ENCODE measurements at regions not wholly inside any gene's neighbourhood (a gene's known extent, or its start where the extent isn't known, plus 50 kb on each side); places are given as distances from the start of the nearest gene placed in this dataset.
"Not testable (repeated sequence)": the region's sequence is repeated elsewhere in the genome, so short reads cannot be mapped to it uniquely, and the experiment has no call there.

GRCh38 chr10:29378106-29378505 is 89.2 kb downstream of the LYZL1 start:
- CTCF ChIA-PET: interaction anchor here (0.6 to 3.7 kb wide), 11 partner anchors 8 to 750 kb away, joined by 3 to 23 read pairs (median 4); no protein-coding TSS in a partner anchor
- Histone ChIP-seq H3K9me3 (0 out of 3 replicates have a peak, but pooled peaks cover under 1% of the 10 kb centered on the region), H3K4me3 (no peak overlapping the region), H3K4me1 (no peaks in the 10 kb centered on the region), H3K4me2 (no peak overlapping the region), H3K27ac (no peak overlapping the region)
- no peak for DNase-seq (ENCODE audit: low read depth in 1 of 2, low spot score in 1 of 2)
- POLR2A ChIA-PET: no interaction called here
- TF ChIP-seq RAD21 (conservative IDR thresholded peaks at IDR 0.05 in 1 of 2, IDR thresholded peaks at IDR 0.05 in 1 of 2) (no peak), JUNB (IDR thresholded peaks at IDR 0.05) (no peak), NPAS2 (CRISPR knock-in tag; IDR thresholded peaks at IDR 0.05; ENCODE audit: borderline replicate concordance) (no peak), EP300 (IDR thresholded peaks at IDR 0.05) (no peak), CEBPB (IDR thresholded peaks at IDR 0.05) (no peak), CBX8 (IDR thresholded peaks at IDR 0.05) (no peak), MYC (IDR thresholded peaks at IDR 0.05; ENCODE audit: borderline replicate concordance, low read length) (no peak), EHF (CRISPR knock-in tag; IDR thresholded peaks at IDR 0.05) (no peak), HMGXB4 (CRISPR knock-in tag; IDR thresholded peaks at IDR 0.05; ENCODE audit: borderline replicate concordance) (no peak), ZNF302 (CRISPR knock-in tag; IDR thresholded peaks at IDR 0.05) (no peak), KDM1A (IDR thresholded peaks at IDR 0.05; ENCODE audit: low read depth) (no peak)
- TF ChIP-seq, protein P1, sequence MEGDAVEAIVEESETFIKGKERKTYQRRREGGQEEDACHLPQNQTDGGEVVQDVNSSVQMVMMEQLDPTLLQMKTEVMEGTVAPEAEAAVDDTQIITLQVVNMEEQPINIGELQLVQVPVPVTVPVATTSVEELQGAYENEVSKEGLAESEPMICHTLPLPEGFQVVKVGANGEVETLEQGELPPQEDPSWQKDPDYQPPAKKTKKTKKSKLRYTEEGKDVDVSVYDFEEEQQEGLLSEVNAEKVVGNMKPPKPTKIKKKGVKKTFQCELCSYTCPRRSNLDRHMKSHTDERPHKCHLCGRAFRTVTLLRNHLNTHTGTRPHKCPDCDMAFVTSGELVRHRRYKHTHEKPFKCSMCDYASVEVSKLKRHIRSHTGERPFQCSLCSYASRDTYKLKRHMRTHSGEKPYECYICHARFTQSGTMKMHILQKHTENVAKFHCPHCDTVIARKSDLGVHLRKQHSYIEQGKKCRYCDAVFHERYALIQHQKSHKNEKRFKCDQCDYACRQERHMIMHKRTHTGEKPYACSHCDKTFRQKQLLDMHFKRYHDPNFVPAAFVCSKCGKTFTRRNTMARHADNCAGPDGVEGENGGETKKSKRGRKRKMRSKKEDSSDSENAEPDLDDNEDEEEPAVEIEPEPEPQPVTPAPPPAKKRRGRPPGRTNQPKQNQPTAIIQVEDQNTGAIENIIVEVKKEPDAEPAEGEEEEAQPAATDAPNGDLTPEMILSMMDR (IDR thresholded peaks at IDR 0.05): no peak
- peak; percentile 80 for FAIRE-seq
- ATAC-seq: no peak
- WGBS (ENCODE audit: missing lambda C conversion rate): 82% methylated on average over 7 of the region's 7 CpGs

DNA sequence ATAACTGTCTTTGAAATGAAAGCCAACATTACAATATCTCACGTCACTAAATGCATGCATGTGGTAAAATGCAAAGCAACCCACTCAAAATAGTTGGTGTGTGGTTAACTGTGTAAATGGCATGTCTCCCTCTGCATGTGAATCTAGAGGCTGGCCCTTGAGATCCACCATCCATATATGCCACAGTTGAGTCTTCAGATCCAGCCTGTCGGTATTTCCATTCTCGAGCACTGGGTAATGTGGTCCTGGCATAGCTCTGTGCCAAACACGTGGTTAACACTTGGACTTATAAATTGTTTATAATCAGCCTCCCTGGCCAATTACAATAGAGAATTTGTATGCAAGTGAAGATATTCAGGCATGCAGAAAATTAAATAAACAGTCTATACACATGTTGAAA is 90.3 kb downstream of the LYZL1 start:
- no peak for FAIRE-seq
- no peak for ATAC-seq
- TF ChIP-seq RARB (CRISPR knock-in tag; IDR thresholded peaks at IDR 0.05) (no peak), ZSCAN20 (CRISPR knock-in tag; IDR thresholded peaks at IDR 0.05) (no peak), REST (IDR thresholded peaks at IDR 0.05) (no peak), BCL3 (IDR thresholded peaks at IDR 0.05) (no peak), JUN (IDR thresholded peaks at IDR 0.05) (no peak), CHD2 (IDR thresholded peaks at IDR 0.05; ENCODE audit: low read length, partially characterized antibody) (no peak), POLR2AphosphoS2 (conservative IDR thresholded peaks at IDR 0.05; ENCODE audit: low read length) (no peak)
- ChIA-PET CTCF (interaction anchor here (1.0 to 2.2 kb wide), 3 partner anchors 11 to 716 kb away, joined by 4 to 5 read pairs (median 5); no protein-coding TSS in a partner anchor), POLR2A (no interaction called here)
- H3K4me1 ChIP-seq: no peaks in the 10 kb centered on the region
- DNase-seq (ENCODE audit: low read depth in 1 of 2, low spot score in 1 of 2): no peak
- 0 out of 3 replicates have a peak, but pooled peaks cover 2% of the 10 kb centered on the region for H3K9me3 ChIP-seq
- WGBS (ENCODE audit: missing lambda C conversion rate): 66% methylated on average over 4 of the region's 4 CpGs
- no peak overlapping the region for H3K4me2 ChIP-seq
- no peak overlapping the region for H3K4me3 ChIP-seq
- no peak overlapping the region for H3K27ac ChIP-seq

DNA sequence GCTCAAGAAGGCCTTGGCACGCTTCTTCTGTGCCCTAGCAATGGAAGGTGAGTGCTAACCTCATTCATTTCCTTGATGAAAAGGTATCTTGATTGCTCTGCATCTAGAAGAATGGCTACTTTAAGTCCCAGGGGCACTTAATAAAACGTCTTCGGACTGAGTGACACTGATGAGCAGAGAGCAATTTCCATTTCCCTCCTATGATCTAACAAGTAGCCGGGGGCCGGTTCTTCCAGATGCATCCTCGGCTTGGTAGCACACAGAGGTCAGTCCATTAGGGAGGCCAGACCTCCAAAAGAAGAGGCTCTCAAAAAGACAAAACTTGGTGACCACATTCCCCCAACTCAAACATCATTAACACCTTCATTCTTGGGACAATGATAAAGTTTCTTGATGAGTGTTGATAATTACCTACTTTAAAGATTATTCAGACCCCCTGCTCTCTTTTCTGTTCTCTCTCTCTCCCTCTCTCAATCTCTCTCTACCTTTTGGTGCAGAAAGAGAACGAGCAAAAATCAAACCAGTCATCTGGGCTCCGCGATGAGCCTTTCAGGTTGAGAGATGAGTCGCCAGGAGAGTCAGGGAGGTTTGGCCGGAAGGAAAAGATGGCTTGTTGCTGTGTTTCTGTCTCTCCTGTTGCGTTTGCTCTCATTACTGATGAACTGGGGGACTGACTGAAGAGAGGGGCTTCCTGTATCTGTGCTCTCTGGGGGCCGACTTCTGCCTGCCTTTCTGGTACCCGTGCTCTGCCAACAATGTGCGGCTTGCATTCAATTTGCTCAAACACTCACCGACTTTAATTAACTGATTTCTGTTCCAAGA is 91.1 kb downstream of the LYZL1 start:
- POLR2A ChIA-PET; H3K4me3 ChIP-seq; ATAC-seq; H3K27ac ChIP-seq; DNase-seq (ENCODE audit: low read depth in 1 of 2, low spot score in 1 of 2); H3K9me3 ChIP-seq; FAIRE-seq; H3K4me1 ChIP-seq; H3K4me2 ChIP-seq: not testable (repeated sequence)
- 71% methylated on average over 16 of the region's 16 CpGs for WGBS (ENCODE audit: missing lambda C conversion rate)
- CTCF ChIA-PET: interaction anchor here (1.0 to 2.2 kb wide), 3 partner anchors 11 to 716 kb away, joined by 4 to 5 read pairs (median 5); no protein-coding TSS in a partner anchor

Data from A549 (cell line).